Activated naive CD8-positive, alpha-beta T cell treated with anti-CD3 and anti-CD28 coated beads, Interleukin-2, amount 50 U/mL, for 24 hours (primary cell): ENCODE measurements at regions not wholly inside any gene's neighbourhood (a gene's known extent, or its start where the extent isn't known, plus 50 kb on each side); places are given as distances from the start of the nearest gene placed in this dataset.

Experiments used
- ATAC-seq: fragments of 150-1000 bp; cut with Tn5 transposase; one replicate; pipeline ENCODE4 v1.10.0; 2021
- DNase-seq: peaks from one replicate; pipeline ENCODE4 v3.0.0; 2021
- H3K27ac Mint-ChIP-seq: one replicate; pipeline ENCODE4 v1.8.0; 2021; ENCODE audit warnings: mild to moderate bottlenecking, mixed read lengths
- H3K27me3 Mint-ChIP-seq: one replicate; pipeline ENCODE4 v1.8.0; 2021; ENCODE audit warnings: mixed read lengths
- H3K36me3 Mint-ChIP-seq: one replicate; pipeline ENCODE4 v1.8.0; 2021; ENCODE audit warnings: low read depth, mixed read lengths
- H3K4me1 Mint-ChIP-seq: one replicate; pipeline ENCODE4 v1.8.0; 2021; ENCODE audit warnings: mixed read lengths
- H3K4me3 Mint-ChIP-seq: one replicate; pipeline ENCODE4 v1.8.0; 2021; ENCODE audit warnings: mild to moderate bottlenecking, moderate library complexity, mixed read lengths
- H3K9me3 Mint-ChIP-seq: one replicate; pipeline ENCODE4 v1.8.0; 2021; ENCODE audit warnings: mixed read lengths

GRCh38 chr11:116427903-116428637 lies 344.7 kb downstream of the BUD13 start:
- H3K4me1 Mint-ChIP-seq, result no peaks in the 10 kb centered on the region
- DNase-seq, result no peak
- H3K36me3 Mint-ChIP-seq, result no peaks in the 10 kb centered on the region
- ATAC-seq, result no peak
- no peaks in the 10 kb centered on the region for H3K9me3 Mint-ChIP-seq
- H3K27me3 Mint-ChIP-seq, result peaks cover 3% of the 10 kb centered on the region
- no peak overlapping the region for H3K27ac Mint-ChIP-seq
- H3K4me3 Mint-ChIP-seq, result no peak overlapping the region

- Mint-ChIP-seq H3K4me3 (no peak overlapping the region), H3K9me3 (no peaks in the 10 kb centered on the region), H3K36me3 (no peaks in the 10 kb centered on the region), H3K27ac (no peak overlapping the region), H3K4me1 (no peaks in the 10 kb centered on the region), H3K27me3 (peaks cover 3% of the 10 kb centered on the region)
- no peak for ATAC-seq
- DNase-seq, result no peak
These were observed 345.4 kb downstream of the BUD13 start for GRCh38 chr11:116427337-116427902.

GRCh38 chr11:116426761-116427160 lies 346.0 kb downstream of the BUD13 start:
- Mint-ChIP-seq H3K4me3 (no peak overlapping the region), H3K36me3 (no peaks in the 10 kb centered on the region), H3K4me1 (no peaks in the 10 kb centered on the region), H3K27me3 (peaks cover 3% of the 10 kb centered on the region), H3K27ac (no peak overlapping the region), H3K9me3 (no peaks in the 10 kb centered on the region)
- ATAC-seq (no peak), DNase-seq (no peak)

- Mint-ChIP-seq H3K27me3 (peaks cover 6% of the 10 kb centered on the region), H3K4me1 (no peaks in the 10 kb centered on the region), H3K36me3 (no peaks in the 10 kb centered on the region), H3K9me3 (no peaks in the 10 kb centered on the region), H3K4me3 (no peak overlapping the region), H3K27ac (no peak overlapping the region)
- DNase-seq, result no peak
- no peak for ATAC-seq
These were observed 348.0 kb downstream of the BUD13 start for GRCh38 chr11:116424615-116425261.

- Mint-ChIP-seq H3K4me3 (no peak overlapping the region), H3K27ac (no peak overlapping the region), H3K4me1 (no peaks in the 10 kb centered on the region), H3K36me3 (no peaks in the 10 kb centered on the region), H3K9me3 (no peaks in the 10 kb centered on the region), H3K27me3 (peaks cover 5% of the 10 kb centered on the region)
- ATAC-seq (no peak), DNase-seq (no peak)
These were observed 349.7 kb downstream of the BUD13 start for GRCh38 chr11:116422956-116423600.

GRCh38 chr11:116422556-116422955 lies 350.2 kb downstream of the BUD13 start:
- H3K4me3 Mint-ChIP-seq, result no peak overlapping the region
- no peak for ATAC-seq
- no peaks in the 10 kb centered on the region for H3K4me1 Mint-ChIP-seq
- H3K9me3 Mint-ChIP-seq, result no peaks in the 10 kb centered on the region
- no peak for DNase-seq
- no peaks in the 10 kb centered on the region for H3K36me3 Mint-ChIP-seq
- no peak overlapping the region for H3K27ac Mint-ChIP-seq
- H3K27me3 Mint-ChIP-seq, result peaks cover 5% of the 10 kb centered on the region

GRCh38 chr11:116421529-116422185 lies 351.1 kb downstream of the BUD13 start:
- Mint-ChIP-seq H3K27ac (no peak overlapping the region), H3K4me1 (no peaks in the 10 kb centered on the region), H3K27me3 (peaks cover 5% of the 10 kb centered on the region), H3K4me3 (no peak overlapping the region), H3K9me3 (no peaks in the 10 kb centered on the region), H3K36me3 (no peaks in the 10 kb centered on the region)
- no peak for ATAC-seq
- DNase-seq, result no peak

- ATAC-seq, result no peak
These were observed 351.8 kb downstream of the BUD13 start for GRCh38 chr11:116420770-116421528.

GRCh38 chr11:116420030-116420429 lies 352.8 kb downstream of the BUD13 start:
- Mint-ChIP-seq H3K27ac (no peak overlapping the region), H3K27me3 (peaks cover 5% of the 10 kb centered on the region), H3K4me1 (no peaks in the 10 kb centered on the region), H3K36me3 (no peaks in the 10 kb centered on the region), H3K9me3 (no peaks in the 10 kb centered on the region), H3K4me3 (no peak overlapping the region)
- DNase-seq (no peak), ATAC-seq (no peak)

More at GRCh38 chr11:116420770-116421528, 351.8 kb downstream of the BUD13 start:
- Mint-ChIP-seq H3K27ac (no peak overlapping the region), H3K9me3 (no peaks in the 10 kb centered on the region), H3K4me1 (no peaks in the 10 kb centered on the region), H3K4me3 (no peak overlapping the region), H3K27me3 (peaks cover 5% of the 10 kb centered on the region), H3K36me3 (no peaks in the 10 kb centered on the region)
- no peak for DNase-seq

- ATAC-seq, result no peak
- no peak overlapping the region for H3K4me3 Mint-ChIP-seq
- H3K36me3 Mint-ChIP-seq, result no peaks in the 10 kb centered on the region
- H3K27me3 Mint-ChIP-seq, result peaks cover 5% of the 10 kb centered on the region
- no peaks in the 10 kb centered on the region for H3K9me3 Mint-ChIP-seq
- H3K4me1 Mint-ChIP-seq, result no peaks in the 10 kb centered on the region
- DNase-seq, result no peak
- H3K27ac Mint-ChIP-seq, result no peak overlapping the region
These were observed 354.3 kb downstream of the BUD13 start for GRCh38 chr11:116418388-116419041.

GRCh38 chr11:116416852-116417251 lies 355.9 kb downstream of the BUD13 start:
- Mint-ChIP-seq H3K27ac (no peak overlapping the region), H3K36me3 (no peaks in the 10 kb centered on the region), H3K9me3 (no peaks in the 10 kb centered on the region), H3K27me3 (peaks cover 9% of the 10 kb centered on the region), H3K4me1 (no peaks in the 10 kb centered on the region), H3K4me3 (no peak overlapping the region)
- ATAC-seq, result no peak
- no peak for DNase-seq

- DNase-seq, result no peak
- Mint-ChIP-seq H3K4me1 (no peaks in the 10 kb centered on the region), H3K27me3 (peaks cover 6% of the 10 kb centered on the region)
These were observed 357.7 kb downstream of the BUD13 start for GRCh38 chr11:116415095-116415494.

GRCh38 chr11:116414357-116414880 lies 358.4 kb downstream of the BUD13 start:
- H3K27ac Mint-ChIP-seq, result no peak overlapping the region
- H3K4me1 Mint-ChIP-seq, result no peaks in the 10 kb centered on the region
- no peak overlapping the region for H3K4me3 Mint-ChIP-seq
- no peaks in the 10 kb centered on the region for H3K9me3 Mint-ChIP-seq
- peaks cover 5% of the 10 kb centered on the region for H3K27me3 Mint-ChIP-seq
- H3K36me3 Mint-ChIP-seq, result no peaks in the 10 kb centered on the region
- no peak for DNase-seq
- ATAC-seq, result no peak

More at GRCh38 chr11:116415095-116415494, 357.7 kb downstream of the BUD13 start:
- no peak for ATAC-seq
- Mint-ChIP-seq H3K27ac (no peak overlapping the region), H3K9me3 (no peaks in the 10 kb centered on the region), H3K4me3 (no peak overlapping the region), H3K36me3 (no peaks in the 10 kb centered on the region)
